ENCODE measurements at regions not wholly inside any gene's neighbourhood (a gene's known extent, or its start where the extent isn't known, plus 50 kb on each side); places are given as distances from the start of the nearest gene placed in this dataset.

GRCh38 chr7:25359471-25360059 is 131.3 kb upstream of the NPVF start:
- intact Hi-C loops (cut with DNase I) = no loop called here
- H3K4me3 ChIP-seq = no peak overlapping the region
- TF ChIP-seq POLR2A (IDR thresholded peaks at IDR 0.05) = no peak
- TF ChIP-seq EP300 (IDR thresholded peaks at IDR 0.05) = no peak
- TF ChIP-seq, protein P1, sequence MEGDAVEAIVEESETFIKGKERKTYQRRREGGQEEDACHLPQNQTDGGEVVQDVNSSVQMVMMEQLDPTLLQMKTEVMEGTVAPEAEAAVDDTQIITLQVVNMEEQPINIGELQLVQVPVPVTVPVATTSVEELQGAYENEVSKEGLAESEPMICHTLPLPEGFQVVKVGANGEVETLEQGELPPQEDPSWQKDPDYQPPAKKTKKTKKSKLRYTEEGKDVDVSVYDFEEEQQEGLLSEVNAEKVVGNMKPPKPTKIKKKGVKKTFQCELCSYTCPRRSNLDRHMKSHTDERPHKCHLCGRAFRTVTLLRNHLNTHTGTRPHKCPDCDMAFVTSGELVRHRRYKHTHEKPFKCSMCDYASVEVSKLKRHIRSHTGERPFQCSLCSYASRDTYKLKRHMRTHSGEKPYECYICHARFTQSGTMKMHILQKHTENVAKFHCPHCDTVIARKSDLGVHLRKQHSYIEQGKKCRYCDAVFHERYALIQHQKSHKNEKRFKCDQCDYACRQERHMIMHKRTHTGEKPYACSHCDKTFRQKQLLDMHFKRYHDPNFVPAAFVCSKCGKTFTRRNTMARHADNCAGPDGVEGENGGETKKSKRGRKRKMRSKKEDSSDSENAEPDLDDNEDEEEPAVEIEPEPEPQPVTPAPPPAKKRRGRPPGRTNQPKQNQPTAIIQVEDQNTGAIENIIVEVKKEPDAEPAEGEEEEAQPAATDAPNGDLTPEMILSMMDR (IDR thresholded peaks at IDR 0.05) = no peak
- no peak for DNase-seq
- no peaks in the 10 kb centered on the region for H3K27me3 ChIP-seq
- H3K9me3 ChIP-seq = no peaks in the 10 kb centered on the region
- H3K4me1 ChIP-seq (ENCODE audit: insufficient read depth) = no peaks in the 10 kb centered on the region
- no peaks in the 10 kb centered on the region for H3K36me3 ChIP-seq
- H3K27ac ChIP-seq = no peak overlapping the region
- WGBS, 3 donors = 9 to 14% (median 13%) methylated on average over 9 of the region's 9 CpGs

DNA sequence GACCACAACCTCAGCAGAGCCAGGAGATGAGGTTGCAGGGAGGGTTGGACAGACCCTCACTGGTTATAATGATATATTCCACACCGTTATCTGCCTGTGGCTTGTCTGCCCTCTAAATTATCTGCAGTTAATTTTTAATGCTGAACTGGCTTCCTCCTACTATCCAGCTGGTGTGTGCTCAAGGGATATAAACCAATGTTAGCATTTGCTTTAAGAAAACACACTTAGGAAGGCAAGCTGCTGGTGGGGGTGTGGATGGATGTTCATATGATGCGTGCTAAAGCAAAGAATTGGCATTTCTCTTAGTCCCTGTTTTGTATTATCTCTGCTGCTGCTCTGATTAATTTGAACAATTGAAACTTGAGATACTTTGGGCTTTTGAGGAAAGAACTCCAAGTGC is 132.2 kb upstream of the NPVF start:
- TF ChIP-seq POLR2A (IDR thresholded peaks at IDR 0.05) (no peak), EP300 (IDR thresholded peaks at IDR 0.05) (no peak)
- TF ChIP-seq, protein P1 (IDR thresholded peaks at IDR 0.05) = no peak
- no peak for DNase-seq
- Histone ChIP-seq H3K4me1 (ENCODE audit: insufficient read depth) (no peaks in the 10 kb centered on the region), H3K4me3 (no peak overlapping the region), H3K9me3 (no peaks in the 10 kb centered on the region), H3K27ac (no peak overlapping the region), H3K27me3 (no peaks in the 10 kb centered on the region), H3K36me3 (no peaks in the 10 kb centered on the region)
- intact Hi-C loops (cut with DNase I) = no loop called here
- WGBS, 3 donors = 17 to 29% (median 27%) methylated on average over 2 of the region's 2 CpGs

- 88 to 93% (median 88%) methylated on average over 5 of the region's 5 CpGs for WGBS, 3 donors
- DNase-seq = no peak
- H3K4me1 ChIP-seq (ENCODE audit: insufficient read depth) = no peaks in the 10 kb centered on the region
- no peak for TF ChIP-seq POLR2A (IDR thresholded peaks at IDR 0.05)
- TF ChIP-seq EP300 (IDR thresholded peaks at IDR 0.05) = no peak
- no peaks in the 10 kb centered on the region for H3K27me3 ChIP-seq
- H3K9me3 ChIP-seq = no peaks in the 10 kb centered on the region
- H3K36me3 ChIP-seq = no peaks in the 10 kb centered on the region
- intact Hi-C loops (cut with DNase I) = no loop called here
- H3K4me3 ChIP-seq = no peak overlapping the region
- H3K27ac ChIP-seq = no peak overlapping the region
Measured at GRCh38 chr7:25361387-25361786, 133.1 kb upstream of the NPVF start.

DNA sequence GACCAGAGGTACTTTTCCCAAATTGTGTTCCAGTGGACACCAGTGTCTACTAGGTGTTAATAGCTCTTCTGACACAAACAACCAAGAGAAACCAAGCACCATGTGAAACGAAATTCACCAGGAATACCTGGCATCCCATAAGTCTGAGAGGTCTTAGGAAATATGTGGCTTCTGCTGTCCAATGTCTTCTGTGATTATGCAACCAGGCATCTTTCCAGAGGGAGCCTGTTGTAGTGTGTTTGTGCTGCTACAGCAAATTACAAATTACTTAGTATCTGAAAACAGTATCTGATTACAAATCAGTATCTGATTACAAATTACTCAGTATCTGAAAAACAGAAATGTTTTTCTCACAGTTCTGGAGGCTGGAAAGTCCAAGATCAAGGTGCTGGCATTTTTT is 133.6 kb upstream of the NPVF start:
- intact Hi-C loops (cut with DNase I) = no loop called here
- Histone ChIP-seq H3K36me3 (no peaks in the 10 kb centered on the region), H3K9me3 (no peaks in the 10 kb centered on the region), H3K27ac (no peak overlapping the region), H3K27me3 (no peaks in the 10 kb centered on the region), H3K4me1 (ENCODE audit: insufficient read depth) (no peaks in the 10 kb centered on the region), H3K4me3 (no peak overlapping the region)
- 45 to 54% (median 54%) methylated on average over 1 of the region's 1 CpG for WGBS, 3 donors
- no peak for DNase-seq
- TF ChIP-seq EP300 (IDR thresholded peaks at IDR 0.05) (no peak), POLR2A (IDR thresholded peaks at IDR 0.05) (no peak)
- TF ChIP-seq, protein P1 (IDR thresholded peaks at IDR 0.05) = no peak

GRCh38 chr7:25368599-25369201 is 140.4 kb upstream of the NPVF start:
- no peaks in the 10 kb centered on the region for H3K27me3 ChIP-seq
- WGBS, 3 donors = 74 to 94% (median 93%) methylated on average over 5 of the region's 5 CpGs

More at GRCh38 chr7:25368599-25369201, 140.4 kb upstream of the NPVF start:
- H3K27ac ChIP-seq = no peak overlapping the region
- H3K4me1 ChIP-seq (ENCODE audit: insufficient read depth) = peaks cover 2% of the 10 kb centered on the region
- H3K9me3 ChIP-seq = no peaks in the 10 kb centered on the region
- no peak for TF ChIP-seq POLR2A (IDR thresholded peaks at IDR 0.05)
- no peak for DNase-seq
- H3K4me3 ChIP-seq = no peak overlapping the region
- no peaks in the 10 kb centered on the region for H3K36me3 ChIP-seq
- intact Hi-C loops (cut with DNase I) = no loop called here
